Head of caudate nucleus (tissue), 42 donors: ENCODE measurements at regions not wholly inside any gene's neighbourhood (a gene's known extent, or its start where the extent isn't known, plus 50 kb on each side); places are given as distances from the start of the nearest gene placed in this dataset.
A peak's percentile ranks its signal among the peaks of the same experiment; 100 is the strongest.

Source experiments
- DNase-seq, 42 donors: peaks; one replicate each; pipeline versions ENCODE4 v3.0.0 to v3.0.0-alpha.2; 2020 to 2021; ENCODE audit warnings: mixed read lengths in 7 of 42
- intact Hi-C: fragments of 100-400 bp; cut with DNase I; formaldehyde crosslinking; loops from one replicate; pipeline ENCODE4 v1.15.0; 2022

- DNase-seq, result peak in 8 of 42 donors; percentile 4 to 42 (median 6)
- intact Hi-C loops, result no loop called here
These were observed 1952.6 kb downstream of the MAT2B start for GRCh38 chr5:165457859-165458481.

GRCh38 chr5:165459232-165459631, 1953.8 kb downstream of the MAT2B start:
- DNase-seq, result no peak
- intact Hi-C loops, result no loop called here

DNA sequence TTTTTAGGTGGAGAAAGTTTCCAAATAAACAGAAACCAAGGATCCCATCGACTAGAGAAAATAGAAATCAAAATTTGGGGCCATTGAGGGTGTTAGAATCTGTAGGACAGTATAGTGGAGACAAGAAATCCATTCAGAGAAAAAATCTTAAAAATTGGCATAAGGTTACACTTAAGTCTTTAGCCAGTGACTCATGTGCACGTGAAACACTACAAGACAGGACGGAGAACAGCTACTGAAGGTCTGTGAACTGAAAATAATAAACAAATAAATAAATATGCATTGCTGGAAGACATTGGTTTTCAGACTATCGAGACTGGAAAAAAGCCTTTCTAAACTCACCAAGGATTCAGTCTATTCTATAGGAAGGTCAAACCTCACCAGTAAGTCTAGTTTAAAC, 1955.5 kb downstream of the MAT2B start:
- intact Hi-C loops, result no loop called here

GRCh38 chr5:165477546-165477945, 1972.1 kb downstream of the MAT2B start:
- no peak for DNase-seq
- intact Hi-C loops, result no loop called here

More for the DNA sequence above, 1955.5 kb downstream of the MAT2B start:
- no peak for DNase-seq

- intact Hi-C loops, result no loop called here
- DNase-seq, result no peak
These were observed 1990.5 kb downstream of the MAT2B start for GRCh38 chr5:165495829-165496380.

DNA sequence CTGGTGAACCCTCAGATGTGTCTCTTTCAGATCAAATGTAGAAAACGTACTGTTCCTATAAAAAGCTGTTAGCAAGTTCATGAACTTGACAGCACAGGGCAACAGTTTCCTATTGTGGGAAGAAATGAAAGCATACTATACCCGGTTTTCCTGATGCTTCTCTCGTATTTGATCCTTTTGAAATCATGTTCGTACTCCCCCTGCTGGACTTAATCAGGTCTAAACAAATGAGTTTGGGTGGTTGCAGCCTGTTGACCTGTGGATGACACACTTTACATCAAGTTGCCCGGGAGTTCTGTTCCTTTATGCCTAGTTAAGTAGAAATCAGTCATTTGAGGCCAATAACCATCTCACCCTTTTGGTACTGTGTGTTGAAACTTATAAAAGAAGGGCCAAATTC, 1992.3 kb downstream of the MAT2B start:
- intact Hi-C loops, result no loop called here
- DNase-seq, result no peak

DNA sequence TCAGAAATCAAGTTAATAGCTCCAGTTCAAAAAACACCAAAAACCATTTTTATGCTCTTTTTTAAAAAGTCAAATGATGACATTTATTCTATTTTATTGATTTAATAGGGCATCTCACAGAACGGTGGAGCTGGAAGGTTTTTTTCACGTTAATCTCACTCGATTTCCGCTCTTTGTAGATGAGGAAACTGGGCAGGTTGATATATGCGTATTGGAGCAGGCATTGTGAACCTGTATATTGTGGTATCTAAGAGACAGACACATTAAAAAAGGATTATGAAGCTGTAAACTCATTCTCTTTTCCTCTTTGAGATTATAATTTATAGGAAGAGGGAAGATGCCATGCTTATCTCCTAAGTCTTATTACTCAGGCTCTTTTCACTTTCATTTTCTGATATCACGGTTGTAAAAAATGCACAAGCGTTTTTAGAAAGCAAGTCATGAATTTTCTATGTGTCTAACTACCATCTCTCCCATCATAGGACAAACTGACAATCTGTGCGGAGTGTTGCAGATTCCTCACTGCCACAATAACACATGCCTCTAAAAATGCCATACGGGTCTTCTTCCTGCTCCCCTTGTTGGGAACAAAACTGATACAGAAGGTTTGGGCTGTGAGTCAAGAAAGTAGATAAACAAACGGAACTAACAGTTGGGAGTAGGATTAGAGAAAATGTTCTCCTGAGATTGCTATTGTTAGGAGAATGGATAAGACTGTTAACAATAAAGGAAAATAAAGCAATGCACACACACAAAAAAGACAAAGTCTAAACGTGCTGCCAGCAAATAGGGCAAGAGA, 1997.7 kb downstream of the MAT2B start:
- no peak for DNase-seq
- intact Hi-C loops, result no loop called here

DNA sequence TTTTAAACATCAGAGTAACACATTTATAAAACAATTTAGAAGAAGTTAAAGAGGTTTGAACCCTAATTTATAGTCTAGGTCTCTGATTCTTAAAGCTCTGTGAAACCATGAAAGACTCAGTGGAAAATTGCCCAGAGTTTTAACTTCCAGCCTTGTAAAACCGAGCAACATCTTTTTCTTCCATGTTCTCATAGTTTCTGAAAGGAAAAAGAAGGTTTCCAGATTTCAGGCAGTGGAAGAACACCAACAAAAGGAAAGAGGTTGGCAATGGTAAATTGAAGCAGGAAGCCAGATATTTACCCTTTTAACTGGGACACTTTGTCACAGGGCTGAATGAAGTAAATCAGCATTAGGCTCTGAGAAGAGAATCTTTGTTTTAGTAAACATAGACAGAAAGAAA, 1999.3 kb downstream of the MAT2B start:
- intact Hi-C loops, result no loop called here
- DNase-seq, result peak in 1 of 42 donors; percentile 5

DNA sequence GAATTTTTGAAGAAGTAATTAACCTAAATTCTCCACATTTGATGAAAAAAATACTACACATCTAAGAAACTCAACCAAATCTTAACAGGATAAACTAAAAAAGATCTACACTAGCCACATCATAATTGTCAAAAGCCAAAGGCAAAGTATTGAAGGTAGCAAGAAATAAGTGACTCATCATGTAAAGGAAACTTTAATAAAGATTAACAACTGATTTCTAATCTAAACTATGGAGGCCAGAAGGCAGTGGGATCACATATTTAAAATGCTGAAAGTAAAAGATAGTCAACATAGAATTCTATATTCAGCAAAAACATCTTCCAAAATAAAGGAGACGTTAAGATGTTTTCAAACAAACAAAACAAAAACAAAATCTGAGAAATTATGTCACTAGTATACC, 2002.9 kb downstream of the MAT2B start:
- no peak for DNase-seq
- intact Hi-C loops, result no loop called here

GRCh38 chr5:165508861-165509260, 2003.4 kb downstream of the MAT2B start:
- intact Hi-C loops, result no loop called here
- no peak for DNase-seq

GRCh38 chr5:165521816-165522610, 2016.6 kb downstream of the MAT2B start:
- intact Hi-C loops, result no loop called here
- no peak for DNase-seq

DNA sequence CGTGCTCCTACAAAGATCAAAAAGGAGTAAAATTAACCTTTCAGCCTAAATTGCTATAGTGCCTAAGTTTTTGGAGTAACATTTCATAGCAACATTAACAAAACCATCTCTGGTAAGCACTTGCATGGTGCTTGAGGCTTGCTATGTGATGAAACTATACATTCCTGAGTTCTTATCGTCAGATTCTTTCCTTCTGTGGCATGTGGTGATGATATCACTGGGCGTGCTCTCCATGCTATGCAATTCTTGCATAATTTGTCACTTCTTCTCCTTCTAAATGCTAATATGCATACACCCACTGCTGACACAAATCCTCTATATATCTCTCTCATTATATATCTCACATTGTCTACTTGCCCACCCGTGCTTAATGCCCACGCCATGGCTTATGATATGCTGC, 2019.9 kb downstream of the MAT2B start:
- peak in 3 of 42 donors; percentile 5 to 15 (median 7) for DNase-seq
- intact Hi-C loops, result no loop called here

- intact Hi-C loops, result no loop called here
These were observed 2020.9 kb downstream of the MAT2B start for GRCh38 chr5:165526357-165526756.

GRCh38 chr5:165527577-165527976, 2022.2 kb downstream of the MAT2B start:
- intact Hi-C loops, result no loop called here
- no peak for DNase-seq

More at GRCh38 chr5:165526357-165526756, 2020.9 kb downstream of the MAT2B start:
- DNase-seq, result no peak

DNA sequence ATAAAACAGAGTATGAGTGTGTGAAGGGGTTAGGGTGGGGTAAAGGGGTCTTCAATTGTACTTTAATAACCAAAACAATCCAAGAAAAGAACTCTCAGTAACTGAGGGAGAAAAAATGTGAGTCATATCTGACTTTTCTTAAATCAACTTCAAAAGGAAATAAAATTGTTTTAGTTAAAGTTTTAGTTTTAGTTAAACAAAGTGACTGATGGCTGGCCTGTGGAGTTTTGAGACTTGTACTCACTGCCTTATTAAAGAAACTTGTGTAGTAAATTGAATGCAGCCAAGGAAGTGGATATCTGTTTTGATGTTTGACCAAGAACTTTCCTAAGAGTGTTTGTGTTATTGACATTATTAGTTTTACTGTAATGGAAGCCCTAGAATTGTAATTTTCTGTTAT, 2032.6 kb downstream of the MAT2B start:
- intact Hi-C loops, result no loop called here
- DNase-seq, result no peak

- DNase-seq, result no peak
- intact Hi-C loops, result no loop called here
These were observed 2054.2 kb downstream of the MAT2B start for GRCh38 chr5:165559645-165560044.

GRCh38 chr5:165560648-165561047, 2055.2 kb downstream of the MAT2B start:
- DNase-seq, result peak in 1 of 42 donors; percentile 5

DNA sequence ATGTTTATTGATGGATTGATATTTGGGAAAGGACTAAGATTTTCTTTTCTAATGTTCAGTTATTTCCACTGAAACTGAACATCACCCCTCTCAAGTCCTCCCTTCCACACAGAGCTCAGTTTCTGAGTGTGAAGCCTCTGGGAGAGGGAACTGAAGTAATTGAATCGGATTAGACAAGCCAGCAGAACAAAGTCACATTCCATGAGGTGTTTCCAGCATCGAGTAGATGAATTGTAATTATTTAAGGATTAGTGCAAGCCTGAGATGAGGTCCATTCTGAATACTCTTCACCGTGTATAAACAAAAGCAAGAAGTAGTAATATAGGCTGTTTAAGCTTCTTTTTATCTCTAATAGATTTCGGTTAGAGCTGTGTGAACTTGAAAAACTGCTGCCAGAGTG, 2060.5 kb downstream of the MAT2B start:
- intact Hi-C loops, result no loop called here
- no peak for DNase-seq

More at GRCh38 chr5:165560648-165561047, 2055.2 kb downstream of the MAT2B start:
- intact Hi-C loops, result no loop called here

DNA sequence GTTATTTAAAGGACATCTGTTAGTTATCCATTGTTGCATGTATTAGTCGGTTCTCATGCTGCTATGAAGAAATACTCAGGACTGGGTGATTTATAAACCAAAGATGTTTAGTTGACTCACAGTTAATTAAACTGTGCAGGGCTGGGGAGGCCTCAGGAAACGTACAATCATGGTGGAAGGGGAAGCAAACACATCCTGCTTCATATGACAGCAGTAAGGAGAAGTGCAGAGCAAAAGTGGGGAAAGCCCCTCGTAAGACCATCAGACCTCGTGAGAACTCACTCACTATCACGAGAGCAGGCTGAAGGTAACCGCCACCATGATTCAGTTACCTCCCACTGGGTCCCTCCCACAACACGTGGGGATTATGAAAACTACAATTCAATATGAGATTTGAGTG, 2064.1 kb downstream of the MAT2B start:
- no peak for DNase-seq
- intact Hi-C loops, result no loop called here

DNA sequence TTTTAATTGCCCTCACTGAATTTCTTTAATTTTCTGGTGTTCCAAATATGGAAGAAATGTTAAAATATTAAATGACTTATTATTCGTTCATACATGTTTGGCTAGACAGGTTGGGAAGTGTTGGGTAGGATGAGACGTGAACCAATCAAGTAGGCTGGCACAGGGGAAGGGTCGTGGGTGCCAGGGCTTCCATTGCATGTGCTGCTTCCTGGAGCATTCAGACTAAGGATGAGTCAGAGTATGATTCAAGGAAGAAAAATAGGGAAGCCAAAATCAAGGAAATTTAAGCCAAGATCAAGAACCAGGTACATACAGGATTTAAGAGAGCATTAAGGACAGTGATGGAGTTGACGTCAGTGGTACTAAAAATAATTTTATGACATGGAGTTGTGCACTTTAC, 2068.0 kb downstream of the MAT2B start:
- intact Hi-C loops, result no loop called here
- DNase-seq, result no peak
